ENCODE measurements at regions not wholly inside any gene's neighbourhood (a gene's known extent, or its start where the extent isn't known, plus 50 kb on each side); places are given as distances from the start of the nearest gene placed in this dataset.
A peak's percentile ranks its signal among the peaks of the same experiment; 100 is the strongest.
"Not testable (repeated sequence)": the region's sequence is repeated elsewhere in the genome, so short reads cannot be mapped to it uniquely, and the experiment has no call there.

- no peak for DNase-seq (ENCODE audit: low read depth in 4 of 4, low spot score in 3 of 4)
Measured at GRCh38 chr12:90237841-90238240, 529.2 kb upstream of the ATP2B1 start.

- DNase-seq (ENCODE audit: low read depth in 4 of 4, low spot score in 3 of 4), result no peak
Measured at GRCh38 chr12:90235642-90236041, 527.0 kb upstream of the ATP2B1 start.

GRCh38 chr12:90234472-90234871 lies 525.8 kb upstream of the ATP2B1 start:
- DNase-seq (ENCODE audit: low read depth in 4 of 4, low spot score in 3 of 4), result no peak

GRCh38 chr12:90233168-90234100 lies 524.8 kb upstream of the ATP2B1 start:
- DNase-seq (ENCODE audit: low read depth in 4 of 4, low spot score in 3 of 4), result no peak

GRCh38 chr12:90229407-90230170 lies 521.0 kb upstream of the ATP2B1 start:
- no peak for DNase-seq (ENCODE audit: low read depth in 4 of 4, low spot score in 3 of 4)

- no peak for DNase-seq (ENCODE audit: low read depth in 4 of 4, low spot score in 3 of 4)
Measured at GRCh38 chr12:90226211-90226610, 517.6 kb upstream of the ATP2B1 start.

GRCh38 chr12:90216815-90217214 lies 508.2 kb upstream of the ATP2B1 start:
- DNase-seq (ENCODE audit: low read depth in 4 of 4, low spot score in 3 of 4), result no peak

- DNase-seq (ENCODE audit: low read depth in 4 of 4, low spot score in 3 of 4), result peak in 1 of 4 donors; percentile 27
Measured at GRCh38 chr12:90216020-90216552, 507.4 kb upstream of the ATP2B1 start.

GRCh38 chr12:90211017-90211416 lies 502.4 kb upstream of the ATP2B1 start:
- DNase-seq (ENCODE audit: low read depth in 4 of 4, low spot score in 3 of 4), result no peak

- no peak for DNase-seq (ENCODE audit: low read depth in 4 of 4, low spot score in 3 of 4)
Measured at GRCh38 chr12:90209029-90209428, 500.4 kb upstream of the ATP2B1 start.

GRCh38 chr12:90208379-90208778 lies 499.7 kb upstream of the ATP2B1 start:
- DNase-seq (ENCODE audit: low read depth in 4 of 4, low spot score in 3 of 4), result not testable (repeated sequence)

GRCh38 chr12:90207799-90208198 lies 499.2 kb upstream of the ATP2B1 start:
- no peak for DNase-seq (ENCODE audit: low read depth in 4 of 4, low spot score in 3 of 4)

- DNase-seq (ENCODE audit: low read depth in 4 of 4, low spot score in 3 of 4), result no peak
Measured at GRCh38 chr12:90205165-90205564, 496.5 kb upstream of the ATP2B1 start.

GRCh38 chr12:90203556-90203955 lies 494.9 kb upstream of the ATP2B1 start:
- no peak for DNase-seq (ENCODE audit: low read depth in 4 of 4, low spot score in 3 of 4)

GRCh38 chr12:90199006-90199405 lies 490.4 kb upstream of the ATP2B1 start:
- no peak for DNase-seq (ENCODE audit: low read depth in 4 of 4, low spot score in 3 of 4)

- no peak for DNase-seq (ENCODE audit: low read depth in 4 of 4, low spot score in 3 of 4)
Measured at GRCh38 chr12:90193500-90193899, 484.9 kb upstream of the ATP2B1 start.

GRCh38 chr12:90188857-90189256 lies 480.2 kb upstream of the ATP2B1 start:
- no peak for DNase-seq (ENCODE audit: low read depth in 4 of 4, low spot score in 3 of 4)

- no peak for DNase-seq (ENCODE audit: low read depth in 4 of 4, low spot score in 3 of 4)
Measured at GRCh38 chr12:90183201-90183600, 474.6 kb upstream of the ATP2B1 start.

- DNase-seq (ENCODE audit: low read depth in 4 of 4, low spot score in 3 of 4), result no peak
Measured at GRCh38 chr12:90181216-90181615, 472.6 kb upstream of the ATP2B1 start.

- DNase-seq (ENCODE audit: low read depth in 4 of 4, low spot score in 3 of 4), result no peak
Measured at GRCh38 chr12:90174956-90175355, 466.3 kb upstream of the ATP2B1 start.

- no peak for DNase-seq (ENCODE audit: low read depth in 4 of 4, low spot score in 3 of 4)
Measured at GRCh38 chr12:90174198-90174510, 465.5 kb upstream of the ATP2B1 start.
